Spleen (tissue), 11 donors: ENCODE measurements at regions not wholly inside any gene's neighbourhood (a gene's known extent, or its start where the extent isn't known, plus 50 kb on each side); places are given as distances from the start of the nearest gene placed in this dataset.
"Not testable (repeated sequence)": the region's sequence is repeated elsewhere in the genome, so short reads cannot be mapped to it uniquely, and the experiment has no call there.

ENCODE experiments used
- DNase-seq: peaks from one replicate; pipeline ENCODE4 v3.0.0-alpha.2; 2020
- H3K27ac ChIP-seq, 8 donors: fragments of 200-600 bp; sonication (generic) in 7 of 8; 1 replicate in 4 of 8; 2 replicates in 4 of 8; pipeline versions ENCODE4 v1.5.0 to v1.8.0; 2016 to 2021; ENCODE audit warnings: inconsistent platforms in 4 of 8, mild to moderate bottlenecking in 4 of 8, moderate library complexity in 1 of 8
- H3K27me3 ChIP-seq, 7 donors: fragments of 200-600 bp; sonication (generic) in 6 of 7; replicated peaks in 1 of 7; 1 replicate in 4 of 7; 2 replicates in 3 of 7; pipeline versions ENCODE4 v1.5.0 to v1.8.0; 2016 to 2021; ENCODE audit warnings: inconsistent platforms in 3 of 7, mild to moderate bottlenecking in 1 of 7
- H3K36me3 ChIP-seq, 6 donors: fragments of 200-600 bp; sonication (generic) in 5 of 6; 1 replicate in 4 of 6; 2 replicates in 2 of 6; pipeline versions ENCODE4 v1.5.0 to v1.8.0; 2016 to 2021; ENCODE audit warnings: inconsistent platforms in 2 of 6
- H3K4me1 ChIP-seq, 6 donors: fragments of 200-600 bp; sonication (generic) in 5 of 6; 1 replicate in 3 of 6; 2 replicates in 3 of 6; pipeline versions ENCODE4 v1.5.0 to v1.8.0; 2016 to 2021; ENCODE audit warnings: inconsistent platforms in 3 of 6
- H3K4me3 ChIP-seq, 8 donors: fragments of 200-600 bp; sonication (generic) in 7 of 8; 1 replicate in 4 of 8; 2 replicates in 4 of 8; pipeline versions ENCODE4 v1.5.0 to v1.8.0; 2016 to 2021; ENCODE audit warnings: inconsistent platforms in 4 of 8, mild to moderate bottlenecking in 4 of 8, moderate library complexity in 2 of 8
- H3K9me3 ChIP-seq, 8 donors: fragments of 200-600 bp; sonication (generic) in 7 of 8; 1 replicate in 4 of 8; 2 replicates in 4 of 8; pipeline versions ENCODE4 v1.5.0 to v1.8.0; 2016 to 2021; ENCODE audit warnings: inconsistent platforms in 4 of 8
- POLR2AphosphoS5 ChIP-seq, 3 donors: sonication (generic); formaldehyde crosslinking; IDR thresholded peaks; one replicate each; pipeline ENCODE4 v1.5.1; 2017; ENCODE audit warnings: antibody characterized with exemption in 3 of 3
- WGBS, 5 donors: extraction: QIAGEN DNeasy Blood & Tissue Kit in 3 of 5; methylation state at CpG; one replicate each; pipeline versions ENCODE4 v1.1.5 to v1.1.7; 2013 to 2018; 5-methylcytosine and 5-hydroxymethylcytosine counted together
- intact Hi-C: fragments of 100-400 bp; cut with DNase I; formaldehyde crosslinking; loops from one replicate; pipeline ENCODE4 v1.15.0; 2023; ENCODE audit warnings: low total_unique reads
- donor health status: healthy with polysubstance abuse.
- donor health status: DM: no; HTN: no; CAD: no; lungs with moderate emphysema.
- donor health status: DM: no; HTN: no; CAD: no.
- donor health status: Bipolar disorder and iron deficiency.
- donor health status: healthy.
- donor health status: DM: no; HTN: no; CAD: no.
- donor health status: DM: yes; HTN: yes; CAD: no.

- H3K4me1 ChIP-seq, result peaks cover 0 to 15% (median 4%) of the 10 kb centered on the region in 6 donors
- H3K36me3 ChIP-seq, H3K4me3 ChIP-seq, H3K27ac ChIP-seq, H3K9me3 ChIP-seq, DNase-seq, intact Hi-C loops, H3K27me3 ChIP-seq: not testable (repeated sequence)
- 88 to 95% (median 93%) methylated on average over 5 of the region's 5 CpGs for WGBS, 5 donors
Observed at GRCh38 chr2:111460901-111461300, 340.2 kb downstream of the BCL2L11 start.

- DNase-seq, H3K9me3 ChIP-seq, H3K36me3 ChIP-seq, intact Hi-C loops, H3K27ac ChIP-seq, H3K4me3 ChIP-seq, H3K27me3 ChIP-seq: not testable (repeated sequence)
- peaks cover 0 to 21% (median 5%) of the 10 kb centered on the region in 6 donors for H3K4me1 ChIP-seq
- WGBS, 5 donors, result 86 to 100% (median 94%) methylated on average over 1 of the region's 1 CpG
Observed at GRCh38 chr2:111461831-111462230, 341.1 kb downstream of the BCL2L11 start.

- peak overlapping the region in 3 of 8 donors; percentile 71 to 77 (median 76) for H3K27ac ChIP-seq
- H3K27me3 ChIP-seq, H3K9me3 ChIP-seq, intact Hi-C loops, DNase-seq, H3K36me3 ChIP-seq, H3K4me3 ChIP-seq: not testable (repeated sequence)
- H3K4me1 ChIP-seq, result peaks cover 0 to 26% (median 5%) of the 10 kb centered on the region in 6 donors
- 67 to 94% (median 88%) methylated on average over 1 to 2 of the region's 2 CpGs for WGBS, 5 donors
Observed at GRCh38 chr2:111462572-111462971, 341.9 kb downstream of the BCL2L11 start.

GRCh38 chr2:111463238-111463848 lies 342.6 kb downstream of the BCL2L11 start:
- WGBS, 5 donors, result 83 to 95% (median 87%) methylated on average over 9 to 12 of the region's 13 CpGs
- peaks cover 0 to 26% (median 5%) of the 10 kb centered on the region in 6 donors for H3K4me1 ChIP-seq

GRCh38 chr2:111463956-111464355 lies 343.2 kb downstream of the BCL2L11 start:
- H3K27me3 ChIP-seq, intact Hi-C loops, DNase-seq, H3K9me3 ChIP-seq, H3K36me3 ChIP-seq: not testable (repeated sequence)
- no CpG with 5 or more reads among the region's 10 CpGs for WGBS, 5 donors
- H3K4me3 ChIP-seq, result peak overlapping the region in 1 of 8 donors; percentile 31
- peaks cover 0 to 26% (median 5%) of the 10 kb centered on the region in 6 donors for H3K4me1 ChIP-seq
- peak overlapping the region in 5 of 8 donors; percentile 48 to 77 (median 71) for H3K27ac ChIP-seq

More at GRCh38 chr2:111463238-111463848, 342.6 kb downstream of the BCL2L11 start:
- H3K27ac ChIP-seq, result peak overlapping the region in 5 of 8 donors; percentile 48 to 77 (median 71)
- TF ChIP-seq POLR2AphosphoS5 (IDR thresholded peaks at IDR 0.05), result peak in 1 of 3 donors; percentile 25
- H3K4me3 ChIP-seq, result peak overlapping the region in 1 of 8 donors; percentile 31
- DNase-seq, H3K36me3 ChIP-seq, intact Hi-C loops, H3K9me3 ChIP-seq, H3K27me3 ChIP-seq: not testable (repeated sequence)

- not testable (repeated sequence) for H3K9me3 ChIP-seq
- 74 to 81% (median 78%) methylated on average over 5 to 7 of the region's 10 CpGs for WGBS, 5 donors
- peak overlapping the region in 4 of 8 donors; percentile 43 to 76 (median 62) for H3K27ac ChIP-seq
Observed at GRCh38 chr2:111464367-111464766, 343.7 kb downstream of the BCL2L11 start.

GRCh38 chr2:111465521-111465920 lies 344.8 kb downstream of the BCL2L11 start:
- DNase-seq, H3K4me3 ChIP-seq, H3K27me3 ChIP-seq, H3K9me3 ChIP-seq, H3K36me3 ChIP-seq, intact Hi-C loops: not testable (repeated sequence)
- Histone ChIP-seq H3K27ac (peak overlapping the region in 5 of 8 donors; percentile 20 to 53 (median 43)), H3K4me1 (peaks cover 0 to 26% (median 5%) of the 10 kb centered on the region in 6 donors)
- 84 to 100% (median 95%) methylated on average over 2 to 3 of the region's 3 CpGs for WGBS, 5 donors

More at GRCh38 chr2:111464367-111464766, 343.7 kb downstream of the BCL2L11 start:
- H3K36me3 ChIP-seq, DNase-seq, intact Hi-C loops, H3K27me3 ChIP-seq: not testable (repeated sequence)
- Histone ChIP-seq H3K4me3 (peak overlapping the region in 1 of 8 donors; percentile 31), H3K4me1 (peaks cover 0 to 26% (median 5%) of the 10 kb centered on the region in 6 donors)

GRCh38 chr2:111466744-111467143 lies 346.0 kb downstream of the BCL2L11 start:
- Histone ChIP-seq H3K4me1 (peaks cover 0 to 26% (median 5%) of the 10 kb centered on the region in 6 donors), H3K27ac (peak overlapping the region in 1 of 8 donors; percentile 48)
- H3K9me3 ChIP-seq, intact Hi-C loops, H3K4me3 ChIP-seq, H3K27me3 ChIP-seq, DNase-seq, H3K36me3 ChIP-seq: not testable (repeated sequence)
- WGBS, 5 donors, result 22 to 51% (median 32%) methylated on average over 3 to 4 of the region's 4 CpGs

GRCh38 chr2:111470924-111471323 lies 350.2 kb downstream of the BCL2L11 start:
- H3K9me3 ChIP-seq, intact Hi-C loops, H3K27me3 ChIP-seq, H3K4me3 ChIP-seq, H3K27ac ChIP-seq, DNase-seq, H3K36me3 ChIP-seq: not testable (repeated sequence)
- 0 to 85% (median 63%) methylated on average over 1 to 2 of the region's 2 CpGs; no CpG with 5 or more reads in 1 of the 5 donors for WGBS, 5 donors
- peaks cover 0 to 26% (median 3%) of the 10 kb centered on the region in 6 donors for H3K4me1 ChIP-seq

GRCh38 chr2:111471791-111472530 lies 351.2 kb downstream of the BCL2L11 start:
- H3K9me3 ChIP-seq, H3K4me3 ChIP-seq, DNase-seq, H3K27ac ChIP-seq, H3K27me3 ChIP-seq, H3K36me3 ChIP-seq, intact Hi-C loops: not testable (repeated sequence)
- peaks cover 0 to 19% (median 2%) of the 10 kb centered on the region in 6 donors for H3K4me1 ChIP-seq
- WGBS, 5 donors, result 74 to 98% (median 96%) methylated on average over 3 to 8 of the region's 9 CpGs
